Stimulated activated naive CD8-positive, alpha-beta T cell treated with anti-CD3 and anti-CD28 coated beads, Interleukin-15, Interleukin-2, amounts not matched to agents 100 ng/mL and 50 ng/mL, for 24 hours (primary cell): ENCODE measurements at regions not wholly inside any gene's neighbourhood (a gene's known extent, or its start where the extent isn't known, plus 50 kb on each side); places are given as distances from the start of the nearest gene placed in this dataset.

ENCODE experiments used
- H3K27ac Mint-ChIP-seq: one replicate; pipeline ENCODE4 v1.8.0; 2021; ENCODE audit warnings: mild to moderate bottlenecking, mixed read lengths
- H3K27me3 Mint-ChIP-seq: one replicate; pipeline ENCODE4 v1.8.0; 2021; ENCODE audit warnings: mixed read lengths
- H3K36me3 Mint-ChIP-seq: one replicate; pipeline ENCODE4 v1.8.0; 2021; ENCODE audit warnings: low read depth, mixed read lengths
- H3K4me1 Mint-ChIP-seq: one replicate; pipeline ENCODE4 v1.8.0; 2021; ENCODE audit warnings: low read depth, mixed read lengths
- H3K4me3 Mint-ChIP-seq: one replicate; pipeline ENCODE4 v1.8.0; 2021; ENCODE audit warnings: mild to moderate bottlenecking, mixed read lengths
- H3K9me3 Mint-ChIP-seq: one replicate; pipeline ENCODE4 v1.8.0; 2021; ENCODE audit warnings: mixed read lengths

- H3K27ac Mint-ChIP-seq = no peak overlapping the region
- no peaks in the 10 kb centered on the region for H3K27me3 Mint-ChIP-seq
- peaks cover 8% of the 10 kb centered on the region for H3K9me3 Mint-ChIP-seq
- H3K36me3 Mint-ChIP-seq = no peaks in the 10 kb centered on the region
- H3K4me3 Mint-ChIP-seq = no peak overlapping the region
- no peaks in the 10 kb centered on the region for H3K4me1 Mint-ChIP-seq
These were observed 157.1 kb downstream of the GPAM start for GRCh38 chr10:112026438-112026837.

- no peak overlapping the region for H3K4me3 Mint-ChIP-seq
These were observed 155.8 kb downstream of the GPAM start for GRCh38 chr10:112027731-112028280.

GRCh38 chr10:112030431-112030830 lies 153.1 kb downstream of the GPAM start:
- H3K4me3 Mint-ChIP-seq = no peak overlapping the region
- H3K27ac Mint-ChIP-seq = no peak overlapping the region
- H3K4me1 Mint-ChIP-seq = no peaks in the 10 kb centered on the region
- H3K27me3 Mint-ChIP-seq = no peaks in the 10 kb centered on the region
- no peaks in the 10 kb centered on the region for H3K36me3 Mint-ChIP-seq
- H3K9me3 Mint-ChIP-seq = peaks cover 10% of the 10 kb centered on the region

More at GRCh38 chr10:112027731-112028280, 155.8 kb downstream of the GPAM start:
- Mint-ChIP-seq H3K36me3 (no peaks in the 10 kb centered on the region), H3K4me1 (no peaks in the 10 kb centered on the region), H3K27me3 (no peaks in the 10 kb centered on the region), H3K27ac (no peak overlapping the region), H3K9me3 (peaks cover 9% of the 10 kb centered on the region)

- H3K4me3 Mint-ChIP-seq = no peak overlapping the region
- H3K9me3 Mint-ChIP-seq = peaks cover 4% of the 10 kb centered on the region
- H3K4me1 Mint-ChIP-seq = no peaks in the 10 kb centered on the region
- no peak overlapping the region for H3K27ac Mint-ChIP-seq
- H3K36me3 Mint-ChIP-seq = no peaks in the 10 kb centered on the region
- H3K27me3 Mint-ChIP-seq = no peaks in the 10 kb centered on the region
These were observed 143.7 kb downstream of the GPAM start for GRCh38 chr10:112039823-112040222.

GRCh38 chr10:112040696-112041095 lies 142.9 kb downstream of the GPAM start:
- Mint-ChIP-seq H3K36me3 (no peaks in the 10 kb centered on the region), H3K27ac (no peak overlapping the region), H3K4me3 (no peak overlapping the region), H3K27me3 (no peaks in the 10 kb centered on the region), H3K4me1 (no peaks in the 10 kb centered on the region), H3K9me3 (peaks cover 4% of the 10 kb centered on the region)

- no peak overlapping the region for H3K4me3 Mint-ChIP-seq
- no peaks in the 10 kb centered on the region for H3K36me3 Mint-ChIP-seq
- no peaks in the 10 kb centered on the region for H3K27me3 Mint-ChIP-seq
- H3K27ac Mint-ChIP-seq = no peak overlapping the region
- H3K9me3 Mint-ChIP-seq = peaks cover 4% of the 10 kb centered on the region
- H3K4me1 Mint-ChIP-seq = no peaks in the 10 kb centered on the region
These were observed 137.6 kb downstream of the GPAM start for GRCh38 chr10:112045938-112046337.

GRCh38 chr10:112047674-112048073 lies 135.9 kb downstream of the GPAM start:
- no peaks in the 10 kb centered on the region for H3K4me1 Mint-ChIP-seq
- H3K9me3 Mint-ChIP-seq = no peaks in the 10 kb centered on the region
- no peaks in the 10 kb centered on the region for H3K36me3 Mint-ChIP-seq
- H3K27me3 Mint-ChIP-seq = no peaks in the 10 kb centered on the region
- H3K27ac Mint-ChIP-seq = no peak overlapping the region
- no peak overlapping the region for H3K4me3 Mint-ChIP-seq

GRCh38 chr10:112052166-112052565 lies 131.4 kb downstream of the GPAM start:
- Mint-ChIP-seq H3K4me1 (no peaks in the 10 kb centered on the region), H3K4me3 (no peak overlapping the region), H3K27me3 (no peaks in the 10 kb centered on the region), H3K9me3 (no peaks in the 10 kb centered on the region), H3K36me3 (no peaks in the 10 kb centered on the region), H3K27ac (no peak overlapping the region)

- no peaks in the 10 kb centered on the region for H3K4me1 Mint-ChIP-seq
- H3K27ac Mint-ChIP-seq = no peak overlapping the region
- H3K27me3 Mint-ChIP-seq = no peaks in the 10 kb centered on the region
- no peak overlapping the region for H3K4me3 Mint-ChIP-seq
- no peaks in the 10 kb centered on the region for H3K36me3 Mint-ChIP-seq
- H3K9me3 Mint-ChIP-seq = no peaks in the 10 kb centered on the region
These were observed 129.7 kb downstream of the GPAM start for GRCh38 chr10:112053895-112054294.

GRCh38 chr10:112054516-112054915 lies 129.0 kb downstream of the GPAM start:
- H3K27ac Mint-ChIP-seq = no peak overlapping the region
- H3K4me3 Mint-ChIP-seq = no peak overlapping the region
- peaks cover 4% of the 10 kb centered on the region for H3K27me3 Mint-ChIP-seq
- no peaks in the 10 kb centered on the region for H3K9me3 Mint-ChIP-seq
- no peaks in the 10 kb centered on the region for H3K36me3 Mint-ChIP-seq
- no peaks in the 10 kb centered on the region for H3K4me1 Mint-ChIP-seq

GRCh38 chr10:112057072-112057471 lies 126.5 kb downstream of the GPAM start:
- no peaks in the 10 kb centered on the region for H3K9me3 Mint-ChIP-seq
- H3K36me3 Mint-ChIP-seq = no peaks in the 10 kb centered on the region
- no peaks in the 10 kb centered on the region for H3K4me1 Mint-ChIP-seq
- H3K27me3 Mint-ChIP-seq = peaks cover 6% of the 10 kb centered on the region
- H3K4me3 Mint-ChIP-seq = no peak overlapping the region
- H3K27ac Mint-ChIP-seq = no peak overlapping the region

- H3K4me3 Mint-ChIP-seq = no peak overlapping the region
- no peak overlapping the region for H3K27ac Mint-ChIP-seq
- H3K36me3 Mint-ChIP-seq = no peaks in the 10 kb centered on the region
- H3K27me3 Mint-ChIP-seq = peaks cover 8% of the 10 kb centered on the region
- no peaks in the 10 kb centered on the region for H3K9me3 Mint-ChIP-seq
- no peaks in the 10 kb centered on the region for H3K4me1 Mint-ChIP-seq
These were observed 124.3 kb downstream of the GPAM start for GRCh38 chr10:112059220-112059619.

GRCh38 chr10:112071596-112072133 lies 111.9 kb downstream of the GPAM start:
- Mint-ChIP-seq H3K4me3 (no peak overlapping the region), H3K9me3 (no peaks in the 10 kb centered on the region), H3K36me3 (no peaks in the 10 kb centered on the region), H3K27ac (no peak overlapping the region), H3K4me1 (no peaks in the 10 kb centered on the region), H3K27me3 (peaks cover 8% of the 10 kb centered on the region)

- Mint-ChIP-seq H3K4me3 (no peak overlapping the region), H3K36me3 (no peaks in the 10 kb centered on the region), H3K27me3 (peaks cover 17% of the 10 kb centered on the region), H3K27ac (no peak overlapping the region), H3K4me1 (no peaks in the 10 kb centered on the region), H3K9me3 (no peaks in the 10 kb centered on the region)
These were observed 105.6 kb downstream of the GPAM start for GRCh38 chr10:112078003-112078402.

- H3K27me3 Mint-ChIP-seq = peaks cover 16% of the 10 kb centered on the region
- H3K36me3 Mint-ChIP-seq = no peaks in the 10 kb centered on the region
- no peaks in the 10 kb centered on the region for H3K4me1 Mint-ChIP-seq
- H3K4me3 Mint-ChIP-seq = no peak overlapping the region
- no peak overlapping the region for H3K27ac Mint-ChIP-seq
- H3K9me3 Mint-ChIP-seq = no peaks in the 10 kb centered on the region
These were observed 103.3 kb downstream of the GPAM start for GRCh38 chr10:112080231-112080630.

- Mint-ChIP-seq H3K27me3 (peaks cover 19% of the 10 kb centered on the region), H3K9me3 (no peaks in the 10 kb centered on the region), H3K27ac (no peak overlapping the region), H3K4me1 (no peaks in the 10 kb centered on the region), H3K4me3 (no peak overlapping the region), H3K36me3 (no peaks in the 10 kb centered on the region)
These were observed 101.4 kb downstream of the GPAM start for GRCh38 chr10:112082120-112082519.
